CD4-positive, alpha-beta T cell treated with Interleukin-4 for 1 hour (primary cell): ENCODE measurements at regions not wholly inside any gene's neighbourhood (a gene's known extent, or its start where the extent isn't known, plus 50 kb on each side); places are given as distances from the start of the nearest gene placed in this dataset.
A peak's percentile ranks its signal among the peaks of the same experiment; 100 is the strongest.
"Not testable (repeated sequence)": the region's sequence is repeated elsewhere in the genome, so short reads cannot be mapped to it uniquely, and the experiment has no call there.

Experiments used
- DNase-seq, 2 donors: peaks; one replicate each; pipeline ENCODE4 v3.0.0-alpha.2; 2020 to 2022

DNA sequence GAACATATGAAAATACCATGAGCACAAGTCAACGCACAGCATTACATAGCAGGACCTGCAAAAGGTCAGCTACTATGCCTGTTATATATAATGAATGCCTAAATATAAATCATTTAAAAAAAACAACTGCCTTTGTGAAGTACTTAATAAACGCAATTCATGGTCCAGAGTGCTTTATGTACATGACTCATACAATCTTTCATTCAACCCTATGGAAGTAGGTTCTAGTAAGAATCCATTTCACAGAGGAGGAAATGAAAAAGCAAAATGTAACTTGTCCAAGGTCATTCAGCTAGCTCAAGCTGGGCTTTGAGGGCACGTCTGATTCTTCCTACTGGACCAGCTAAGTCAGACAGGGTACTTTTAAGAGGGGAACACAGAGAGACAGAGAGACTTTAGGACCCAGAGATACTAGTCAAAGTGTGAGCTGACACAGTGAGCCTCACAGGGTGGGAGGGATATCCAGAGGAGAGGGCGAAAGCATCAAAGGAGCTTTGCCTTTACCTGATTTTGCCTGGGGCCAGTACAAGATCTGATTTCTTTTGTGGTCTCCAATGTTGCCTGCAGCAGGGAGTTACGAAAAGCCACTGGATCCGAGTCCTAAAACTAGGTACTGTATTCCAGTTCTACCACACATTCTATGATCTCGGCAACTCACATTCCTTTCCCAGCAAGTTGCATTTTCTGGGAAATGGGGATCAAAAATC is 83.4 kb upstream of the ZFHX3 start:
- no peak for DNase-seq

DNA sequence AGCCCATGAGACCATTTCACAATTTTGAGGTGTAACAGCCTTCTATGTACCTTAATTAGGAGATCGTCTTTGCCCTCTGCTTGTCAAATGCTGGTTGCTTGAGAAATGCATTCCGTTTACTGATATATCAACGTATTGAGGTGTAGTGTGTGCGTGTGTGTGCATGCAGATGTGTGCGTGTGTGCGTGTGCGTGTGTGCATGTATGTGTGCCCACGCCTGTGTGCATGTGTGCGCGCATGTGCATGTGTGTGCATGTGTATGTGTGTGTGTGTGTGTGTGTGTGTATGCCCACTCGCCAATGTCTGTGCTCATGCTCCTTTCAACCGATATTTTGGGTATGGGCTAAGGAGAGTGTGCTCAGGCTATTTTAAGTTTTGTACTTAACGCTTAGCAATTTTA is 81.5 kb upstream of the ZFHX3 start:
- DNase-seq: no peak

GRCh38 chr16:73126525-73126853 is 78.6 kb upstream of the ZFHX3 start:
- no peak for DNase-seq

DNA sequence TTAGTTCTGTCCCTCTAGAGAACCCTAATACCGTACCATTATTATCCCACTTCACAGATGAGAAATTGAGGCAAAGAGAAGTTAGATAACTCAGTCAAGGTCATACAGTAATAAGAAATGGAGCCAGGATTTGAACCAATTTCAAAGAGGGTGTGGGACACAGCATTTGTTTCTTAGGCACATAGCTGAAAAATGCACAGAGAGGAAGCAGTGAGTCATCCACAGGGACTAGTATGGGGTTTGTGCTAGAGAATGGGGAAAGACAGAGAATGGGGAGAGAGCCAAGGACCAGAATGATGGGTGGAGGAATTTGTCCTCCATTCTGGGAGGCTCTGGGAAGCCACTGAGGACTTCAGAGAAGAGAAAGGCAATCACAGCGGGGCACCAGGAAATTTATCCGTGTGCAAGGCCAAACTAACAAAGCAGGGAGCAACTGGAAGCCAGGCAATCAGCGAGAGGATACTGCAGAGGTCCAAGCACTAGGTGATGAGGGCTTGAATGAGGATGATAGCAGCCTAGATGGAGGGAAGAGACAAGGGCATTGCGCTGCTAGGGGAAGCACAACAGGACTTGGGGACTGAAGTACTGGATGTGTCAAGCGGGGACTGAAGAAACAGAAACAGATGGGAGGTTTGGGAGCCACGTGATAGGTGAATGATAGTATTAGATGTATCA is 78.1 kb upstream of the ZFHX3 start:
- DNase-seq: no peak

GRCh38 chr16:73124665-73125375 is 76.9 kb upstream of the ZFHX3 start:
- no peak for DNase-seq

GRCh38 chr16:73124097-73124652 is 76.2 kb upstream of the ZFHX3 start:
- no peak for DNase-seq

DNA sequence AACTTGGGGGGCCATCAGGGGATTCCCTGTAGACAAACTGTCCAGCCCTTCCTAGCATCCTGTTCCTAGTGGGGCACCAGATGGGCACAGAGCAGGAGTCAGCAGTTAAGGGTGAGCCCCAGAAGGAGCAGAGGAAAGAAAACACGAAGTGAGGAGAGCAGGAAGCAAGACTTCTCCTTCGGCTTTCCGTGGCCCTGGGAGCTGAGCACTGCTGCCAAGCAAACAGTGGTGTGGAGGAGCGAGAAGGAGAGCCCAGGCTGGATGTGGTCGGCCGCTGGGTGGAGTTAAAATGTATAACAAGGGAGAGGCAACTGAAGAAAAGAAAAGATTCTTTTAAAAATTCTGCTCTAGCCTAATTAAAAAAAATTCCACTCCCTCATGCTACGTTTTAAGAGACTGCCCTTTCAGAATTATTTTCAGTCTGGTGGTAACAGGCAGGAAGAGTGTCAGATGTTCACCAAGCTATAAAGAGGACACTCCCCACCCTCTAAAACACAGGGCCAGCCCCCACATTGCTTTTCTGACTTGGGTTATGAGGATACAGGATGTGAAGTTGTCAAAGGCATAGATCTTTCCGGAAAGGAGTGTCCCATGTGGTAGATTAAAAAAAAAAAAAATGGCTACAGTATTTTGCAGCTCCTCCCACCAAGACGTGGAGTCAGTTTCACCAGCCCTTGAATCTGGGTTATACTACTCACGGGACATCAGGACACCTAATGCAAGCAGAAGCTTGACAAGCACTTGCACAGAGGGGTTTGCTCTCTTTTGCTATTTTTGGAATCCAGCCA is 74.9 kb upstream of the ZFHX3 start:
- DNase-seq: peak; percentile 24

GRCh38 chr16:73116576-73116975 is 68.6 kb upstream of the ZFHX3 start:
- DNase-seq: no peak

DNA sequence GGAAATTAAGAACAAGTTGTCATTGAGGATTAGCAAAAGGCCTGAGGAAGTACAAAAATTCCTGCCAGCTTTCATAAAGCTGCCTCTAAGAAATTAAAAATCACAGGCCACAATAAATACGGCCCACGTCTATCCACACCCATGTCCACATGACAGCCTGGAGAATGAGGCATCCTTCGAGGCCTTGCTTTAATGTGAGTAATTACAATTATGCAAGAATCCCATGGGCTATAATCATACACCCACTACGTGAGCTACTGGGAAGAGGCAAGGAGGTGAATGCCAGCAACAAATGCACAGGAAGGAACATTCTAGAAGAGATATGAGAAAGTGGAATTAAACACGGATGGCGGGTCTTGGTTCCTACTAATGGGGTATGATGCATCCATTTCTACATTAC is 65.4 kb upstream of the ZFHX3 start:
- DNase-seq: no peak

DNA sequence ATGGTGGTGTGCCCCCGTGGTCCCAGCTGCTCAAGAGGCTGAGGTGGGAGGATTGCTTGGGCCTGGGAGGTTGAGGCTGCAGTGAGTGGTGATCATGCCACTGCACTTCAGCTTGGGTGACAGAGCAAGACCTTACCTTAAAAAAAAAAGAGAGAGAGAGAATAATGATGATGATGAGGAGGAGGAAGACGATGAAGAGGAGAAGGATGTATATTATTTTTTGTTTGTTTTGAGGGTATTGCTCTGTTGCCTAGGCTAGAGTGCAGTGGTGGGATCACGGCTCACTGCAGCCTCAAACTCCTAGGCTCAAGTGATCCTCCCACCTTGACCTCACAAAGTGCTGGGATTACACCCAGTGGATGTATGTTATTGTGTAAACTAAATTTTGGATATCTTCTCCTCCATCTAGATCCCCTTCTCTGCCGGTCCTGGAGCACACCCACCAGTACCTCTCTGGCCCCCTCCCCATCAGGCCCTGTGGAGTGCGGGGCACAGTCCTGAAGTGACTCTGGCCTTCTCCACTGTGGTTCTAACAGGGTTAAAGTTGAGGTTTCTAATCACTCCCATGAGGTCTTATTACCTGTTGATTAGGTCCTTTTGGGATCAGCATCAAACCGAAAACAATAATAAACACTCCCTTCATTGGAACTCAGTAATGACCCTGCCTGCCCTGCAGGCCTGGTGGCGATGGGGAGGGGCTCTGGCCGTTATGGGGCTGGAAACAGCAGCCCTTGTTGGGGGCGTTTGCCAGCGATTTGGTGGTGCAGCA is 60.5 kb upstream of the ZFHX3 start:
- no peak for DNase-seq

DNA sequence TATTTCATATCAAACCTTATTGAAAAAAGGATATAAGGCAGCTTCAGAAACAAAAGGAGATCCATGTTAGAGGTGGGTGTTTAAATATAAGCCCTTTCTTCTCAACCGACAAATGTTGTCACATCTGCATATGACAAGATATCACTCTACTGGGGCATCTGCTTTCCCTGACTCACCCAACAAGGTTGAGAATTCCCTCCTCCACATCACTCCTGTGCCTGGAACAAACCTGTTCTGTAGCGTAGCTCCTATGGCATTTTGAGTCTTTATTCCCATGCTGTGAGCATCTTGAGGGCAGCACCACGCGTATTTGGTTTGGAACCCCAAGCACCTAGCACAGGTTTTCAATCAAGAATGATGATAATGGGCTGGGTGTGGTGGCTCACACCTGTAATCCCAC is 59.4 kb upstream of the ZFHX3 start:
- no peak for DNase-seq

DNA sequence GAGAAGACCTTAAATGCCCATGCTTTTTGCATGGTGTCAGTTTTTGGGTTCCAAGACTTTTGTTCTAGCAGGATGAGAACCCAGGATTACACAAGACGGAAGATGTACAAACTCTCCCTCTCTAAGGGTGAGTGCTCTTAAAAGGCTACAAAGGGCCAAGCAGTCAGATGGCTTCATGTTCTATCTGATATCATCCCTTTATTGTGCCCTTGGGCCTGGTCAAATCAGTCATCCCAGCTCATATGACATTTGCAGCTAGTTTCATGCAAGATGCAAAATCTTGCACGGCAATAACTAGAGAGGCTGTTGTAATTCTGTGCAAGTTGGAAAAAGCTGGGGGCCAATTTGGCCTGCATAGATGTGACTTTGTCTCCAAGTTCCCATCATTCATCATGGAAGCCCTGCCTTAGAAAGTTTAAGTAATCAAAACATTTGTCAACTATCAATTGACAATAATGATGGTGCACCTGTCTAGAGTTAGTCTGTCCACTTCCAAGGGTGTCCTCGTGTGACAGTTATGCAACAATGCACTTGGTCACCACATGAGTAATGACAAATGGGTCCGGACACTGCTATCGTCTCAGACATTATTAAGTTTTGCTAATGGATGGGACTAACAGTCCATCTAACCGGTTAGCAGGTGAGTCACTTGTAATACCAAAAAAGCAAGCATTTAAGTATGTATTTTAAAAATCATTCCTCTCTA is 58.6 kb upstream of the ZFHX3 start:
- no peak for DNase-seq

DNA sequence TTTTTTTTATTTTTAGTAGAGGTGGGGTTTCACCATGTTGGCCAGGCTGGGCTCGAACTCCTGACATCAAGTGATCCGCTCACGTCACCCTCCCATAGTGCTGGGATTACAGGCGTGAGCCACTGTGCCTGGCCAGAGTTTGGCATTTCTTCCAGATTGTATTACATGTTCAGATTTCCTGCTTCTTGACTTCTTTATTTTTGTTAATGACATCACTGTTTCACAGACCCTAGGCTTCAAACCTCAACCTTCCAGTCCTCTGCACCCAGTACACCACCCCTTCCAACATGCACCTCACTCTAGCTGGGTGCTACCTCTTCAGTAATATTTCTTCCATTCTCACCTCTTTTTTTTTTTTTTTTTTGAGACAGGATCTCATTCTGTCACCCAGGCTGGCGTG is 53.6 kb upstream of the ZFHX3 start:
- DNase-seq: no peak

GRCh38 chr16:73099601-73100000 is 51.7 kb upstream of the ZFHX3 start:
- DNase-seq: not testable (repeated sequence)
